NCI-H1694 treated with DMSO at 0.1 percent for 48 hours (cell line): ENCODE measurements at regions not wholly inside any gene's neighbourhood (a gene's known extent, or its start where the extent isn't known, plus 50 kb on each side); places are given as distances from the start of the nearest gene placed in this dataset.
"Not testable (repeated sequence)": the region's sequence is repeated elsewhere in the genome, so short reads cannot be mapped to it uniquely, and the experiment has no call there.

Experiments used
- DNase-seq: peaks from one replicate; lab custom pipeline; 2025; lab: John Stamatoyannopoulos, UW

GRCh38 chr3:43838009-43838758 is 147.4 kb downstream of the ABHD5 start:
- DNase-seq: no peak

GRCh38 chr3:43838877-43839276 is 148.1 kb downstream of the ABHD5 start:
- DNase-seq: no peak

GRCh38 chr3:43843386-43843785 is 152.6 kb downstream of the ABHD5 start:
- no peak for DNase-seq

- no peak for DNase-seq
Observed at GRCh38 chr3:43844757-43845156, 154.0 kb downstream of the ABHD5 start.

GRCh38 chr3:43845553-43845952 is 154.8 kb downstream of the ABHD5 start:
- not testable (repeated sequence) for DNase-seq

- no peak for DNase-seq
Observed at GRCh38 chr3:43852066-43852465, 161.3 kb downstream of the ABHD5 start.

- no peak for DNase-seq
Observed at GRCh38 chr3:43854283-43854682, 163.5 kb downstream of the ABHD5 start.

GRCh38 chr3:43854916-43855315 is 164.2 kb downstream of the ABHD5 start:
- DNase-seq: no peak

GRCh38 chr3:43855674-43856299 is 165.0 kb downstream of the ABHD5 start:
- peak; percentile 3 for DNase-seq

GRCh38 chr3:43856351-43856750 is 165.6 kb downstream of the ABHD5 start:
- no peak for DNase-seq

GRCh38 chr3:43856761-43857160 is 166.0 kb downstream of the ABHD5 start:
- DNase-seq: no peak

GRCh38 chr3:43857361-43858293 is 166.9 kb downstream of the ABHD5 start:
- DNase-seq: no peak

- no peak for DNase-seq
Observed at GRCh38 chr3:43858294-43858701, 167.6 kb downstream of the ABHD5 start.

- DNase-seq: no peak
Observed at GRCh38 chr3:43859766-43860165, 169.0 kb downstream of the ABHD5 start.

GRCh38 chr3:43861635-43862034 is 170.9 kb downstream of the ABHD5 start:
- DNase-seq: no peak

GRCh38 chr3:43862470-43862869 is 171.7 kb downstream of the ABHD5 start:
- DNase-seq: no peak

- DNase-seq: no peak
Observed at GRCh38 chr3:43862992-43863805, 172.5 kb downstream of the ABHD5 start.

- DNase-seq: no peak
Observed at GRCh38 chr3:43863966-43864933, 173.5 kb downstream of the ABHD5 start.

GRCh38 chr3:43865351-43865750 is 174.6 kb downstream of the ABHD5 start:
- no peak for DNase-seq

- DNase-seq: no peak
Observed at GRCh38 chr3:43865887-43866528, 175.3 kb downstream of the ABHD5 start.
